ENCODE measurements at regions not wholly inside any gene's neighbourhood (a gene's known extent, or its start where the extent isn't known, plus 50 kb on each side); places are given as distances from the start of the nearest gene placed in this dataset.
"Not testable (repeated sequence)": the region's sequence is repeated elsewhere in the genome, so short reads cannot be mapped to it uniquely, and the experiment has no call there.

GRCh38 chr9:80775971-80776370, 913.4 kb downstream of the TLE1 start:
- no peak for DNase-seq

GRCh38 chr9:80775530-80775929, 913.8 kb downstream of the TLE1 start:
- no peak for DNase-seq

GRCh38 chr9:80771555-80772347, 917.6 kb downstream of the TLE1 start:
- no peak for DNase-seq

GRCh38 chr9:80763536-80763935, 925.8 kb downstream of the TLE1 start:
- no peak for DNase-seq

- DNase-seq, result no peak
Observed at GRCh38 chr9:80755586-80755985, 933.8 kb downstream of the TLE1 start.

GRCh38 chr9:80747056-80747455, 942.3 kb downstream of the TLE1 start:
- not testable (repeated sequence) for DNase-seq

GRCh38 chr9:80732506-80732905, 956.8 kb downstream of the TLE1 start:
- DNase-seq, result peak; percentile 52

GRCh38 chr9:80720579-80720978, 968.8 kb downstream of the TLE1 start:
- no peak for DNase-seq

GRCh38 chr9:80707120-80707519, 982.2 kb downstream of the TLE1 start:
- DNase-seq, result no peak

- DNase-seq, result no peak
Observed at GRCh38 chr9:80701061-80701460, 988.3 kb downstream of the TLE1 start.

GRCh38 chr9:80699511-80699998, 989.8 kb downstream of the TLE1 start:
- peak; percentile 21 for DNase-seq

GRCh38 chr9:80698725-80699410, 990.5 kb downstream of the TLE1 start:
- peak; percentile 14 for DNase-seq

GRCh38 chr9:80692751-80693150, 996.6 kb downstream of the TLE1 start:
- no peak for DNase-seq

- DNase-seq, result no peak
Observed at GRCh38 chr9:80691229-80691628, 998.1 kb downstream of the TLE1 start.

GRCh38 chr9:80690349-80690939, 998.9 kb downstream of the TLE1 start:
- DNase-seq, result peak; percentile 34

- DNase-seq, result no peak
Observed at GRCh38 chr9:80679916-80680315, 1009.4 kb downstream of the TLE1 start.

- DNase-seq, result no peak
Observed at GRCh38 chr9:80678906-80679305, 1010.4 kb downstream of the TLE1 start.

- DNase-seq, result no peak
Observed at GRCh38 chr9:80673496-80673895, 1015.9 kb downstream of the TLE1 start.

- DNase-seq, result no peak
Observed at GRCh38 chr9:80665479-80665878, 1023.9 kb downstream of the TLE1 start.

- no peak for DNase-seq
Observed at GRCh38 chr9:80664327-80665210, 1024.8 kb downstream of the TLE1 start.

GRCh38 chr9:80659751-80660150, 1029.6 kb downstream of the TLE1 start:
- DNase-seq, result not testable (repeated sequence)

- no peak for DNase-seq
Observed at GRCh38 chr9:80651044-80651443, 1038.3 kb downstream of the TLE1 start.
